H54 (cell line): ENCODE measurements at regions not wholly inside any gene's neighbourhood (a gene's known extent, or its start where the extent isn't known, plus 50 kb on each side); places are given as distances from the start of the nearest gene placed in this dataset.

Experiments
- DNase-seq: peaks from one replicate; pipeline ENCODE4 v3.0.0; 2011; ENCODE audit warnings: low spot score, mixed read lengths; ENCODE audit not compliant: insufficient read length
- FAIRE-seq: peaks from 3 replicates; lab custom pipeline; 2011; peaks lifted over from hg19 to GRCh38; lab: Jason Lieb, UNC
- POLR2A ChIP-seq: IDR thresholded peaks from 2 replicates; pipeline ENCODE4 v1.6.1; 2011; ENCODE audit warnings: low read depth, mild to moderate bottlenecking, low read length

GRCh38 chr10:30793093-30793492 is 163.5 kb upstream of the LYZL2 start:
- DNase-seq: no peak
- TF ChIP-seq POLR2A: no peak
- FAIRE-seq: no peak

DNA sequence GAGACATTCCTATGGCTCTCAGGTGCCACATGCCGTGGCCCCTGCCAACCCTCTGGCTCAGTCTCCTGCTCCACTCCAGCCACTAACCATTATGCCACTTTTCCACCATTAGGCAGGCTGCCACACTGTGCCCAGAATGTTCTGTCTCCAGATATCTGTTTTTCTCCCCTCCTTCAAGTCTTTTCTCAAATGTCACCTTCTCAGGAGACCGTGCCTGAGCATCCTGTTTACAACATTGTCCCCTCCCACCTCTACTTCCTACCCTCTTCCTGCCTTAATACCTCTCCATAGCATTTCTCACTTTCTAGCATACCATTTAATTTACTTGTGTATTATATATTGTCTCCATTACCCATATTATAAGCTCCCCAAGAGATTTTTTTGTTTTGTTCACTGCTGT is 162.5 kb upstream of the LYZL2 start:
- no peak for DNase-seq
- no peak for TF ChIP-seq POLR2A
- FAIRE-seq: no peak

DNA sequence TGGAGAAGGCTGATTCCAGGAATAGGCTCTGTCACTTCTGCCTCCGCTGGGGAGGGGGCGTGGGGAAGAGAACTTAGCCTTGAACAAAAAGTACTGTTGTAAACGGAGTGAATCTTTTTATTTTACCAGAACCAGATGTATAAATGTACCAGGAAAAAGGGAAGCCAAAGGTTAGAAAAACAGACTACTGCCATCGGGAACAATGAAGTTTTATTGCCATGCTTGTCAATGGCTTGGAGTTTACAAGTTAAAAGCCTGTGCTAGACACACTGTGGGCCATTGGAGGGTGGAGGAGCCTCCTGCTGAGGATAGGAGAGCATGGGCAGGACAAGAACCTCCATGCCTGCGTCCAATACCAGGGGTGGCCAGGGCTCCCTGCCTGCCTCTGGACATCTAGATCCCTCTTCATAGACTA is 161.7 kb upstream of the LYZL2 start:
- TF ChIP-seq POLR2A: no peak
- no peak for FAIRE-seq
- DNase-seq: no peak

DNA sequence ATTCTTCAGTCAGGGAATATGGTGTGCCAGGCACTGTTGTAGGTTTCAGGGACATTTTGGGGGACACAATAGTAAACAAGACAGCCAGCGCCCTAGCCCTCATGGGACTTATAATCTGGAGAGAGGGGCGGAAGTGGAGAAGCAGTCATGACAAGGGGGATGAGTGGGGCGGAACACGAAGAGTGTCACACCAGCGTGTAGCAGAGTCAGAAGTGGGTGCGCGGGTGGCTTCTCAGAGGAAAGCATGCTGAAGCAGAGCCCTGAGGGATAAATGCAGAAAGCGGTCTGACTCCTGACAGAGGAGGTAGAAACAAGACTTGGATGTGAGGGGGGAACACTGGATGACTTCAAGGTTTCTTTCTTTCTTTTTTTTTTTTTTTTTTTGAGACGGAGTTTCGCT is 160.3 kb upstream of the LYZL2 start:
- DNase-seq: no peak
- FAIRE-seq: no peak
- no peak for TF ChIP-seq POLR2A

DNA sequence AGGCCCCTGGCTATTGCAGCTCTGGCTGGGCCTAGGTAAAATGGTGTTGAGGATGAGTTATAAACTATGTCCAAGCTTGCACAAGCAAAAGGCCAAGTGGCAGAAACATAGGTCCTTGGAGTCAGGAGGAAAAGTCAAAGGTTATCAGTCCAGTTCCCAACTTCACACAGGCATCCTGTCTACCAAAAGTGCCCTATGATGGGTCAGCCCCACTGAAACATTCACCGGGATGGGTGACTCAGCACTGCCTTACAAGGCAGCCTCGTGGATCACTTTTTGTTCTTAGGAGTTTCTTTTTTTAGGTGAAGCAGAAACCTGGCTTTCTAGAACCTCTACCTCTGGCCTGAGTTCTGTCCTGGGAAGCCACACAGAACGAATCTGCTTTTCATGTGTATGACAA is 158.8 kb upstream of the LYZL2 start:
- FAIRE-seq (peak; percentile 45), DNase-seq (no peak)
- TF ChIP-seq POLR2A: no peak

GRCh38 chr10:30786906-30787305 is 157.4 kb upstream of the LYZL2 start:
- no peak for TF ChIP-seq POLR2A
- DNase-seq (no peak), FAIRE-seq (no peak)

DNA sequence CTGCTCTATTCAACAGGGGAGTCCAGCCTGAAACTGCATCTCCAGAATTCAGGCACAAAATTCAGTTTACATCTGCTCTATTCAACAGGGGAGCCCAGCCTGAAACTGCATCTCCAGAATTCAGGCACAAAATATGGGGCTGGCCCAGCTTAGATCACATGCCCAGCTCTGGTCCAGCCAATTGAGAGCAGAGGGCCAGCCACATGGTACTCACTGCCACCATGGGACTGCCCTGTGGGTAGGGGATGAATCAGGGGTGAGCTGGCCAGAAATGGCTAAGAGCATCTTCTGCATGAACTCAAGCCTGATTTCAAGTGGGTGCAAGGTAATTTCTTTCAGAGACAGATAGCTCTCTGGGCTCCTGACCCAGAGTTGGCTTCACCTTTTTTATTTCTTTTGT is 156.6 kb upstream of the LYZL2 start:
- TF ChIP-seq POLR2A: no peak
- no peak for FAIRE-seq
- peak; percentile 81 for DNase-seq

DNA sequence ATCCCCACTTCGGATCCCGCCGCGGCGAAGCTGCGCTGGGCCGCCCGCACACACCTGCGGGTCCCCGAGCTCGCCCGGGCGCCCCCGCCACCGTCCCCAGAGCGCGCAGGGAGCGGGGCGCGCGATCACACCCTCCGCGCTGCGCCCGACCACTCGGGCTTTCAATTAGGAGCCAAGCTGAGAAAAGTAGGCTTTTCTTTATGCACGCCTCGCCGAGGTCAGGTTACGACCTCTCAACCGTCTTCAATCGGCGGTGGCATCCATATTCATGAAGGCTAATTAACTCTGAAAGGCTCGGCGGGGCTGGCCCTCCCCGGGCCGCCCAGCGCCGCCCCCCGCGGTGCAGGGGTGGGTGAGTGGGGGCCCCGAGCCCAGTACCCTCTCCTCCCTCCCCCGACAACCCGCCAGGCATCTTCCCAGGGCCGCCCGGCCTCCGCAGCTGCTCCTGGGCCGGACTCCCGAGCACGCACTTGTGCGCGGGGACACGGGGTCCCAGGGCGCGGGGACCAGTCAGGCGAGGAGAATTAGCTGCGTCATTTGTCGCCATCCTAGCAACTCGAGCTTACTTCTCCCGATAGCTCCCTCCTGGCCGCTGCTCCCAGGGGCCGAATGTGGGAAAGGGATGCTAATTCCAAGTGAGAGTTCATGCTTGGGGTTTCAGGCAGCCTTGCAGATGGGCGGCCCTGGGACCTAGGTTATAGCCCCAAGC is 155.5 kb upstream of the LYZL2 start:
- DNase-seq (peak; percentile 51), FAIRE-seq (no peak)
- no peak for TF ChIP-seq POLR2A

- TF ChIP-seq POLR2A: no peak
- no peak for FAIRE-seq
- no peak for DNase-seq
These were observed 155.0 kb upstream of the LYZL2 start for GRCh38 chr10:30784524-30784896.

DNA sequence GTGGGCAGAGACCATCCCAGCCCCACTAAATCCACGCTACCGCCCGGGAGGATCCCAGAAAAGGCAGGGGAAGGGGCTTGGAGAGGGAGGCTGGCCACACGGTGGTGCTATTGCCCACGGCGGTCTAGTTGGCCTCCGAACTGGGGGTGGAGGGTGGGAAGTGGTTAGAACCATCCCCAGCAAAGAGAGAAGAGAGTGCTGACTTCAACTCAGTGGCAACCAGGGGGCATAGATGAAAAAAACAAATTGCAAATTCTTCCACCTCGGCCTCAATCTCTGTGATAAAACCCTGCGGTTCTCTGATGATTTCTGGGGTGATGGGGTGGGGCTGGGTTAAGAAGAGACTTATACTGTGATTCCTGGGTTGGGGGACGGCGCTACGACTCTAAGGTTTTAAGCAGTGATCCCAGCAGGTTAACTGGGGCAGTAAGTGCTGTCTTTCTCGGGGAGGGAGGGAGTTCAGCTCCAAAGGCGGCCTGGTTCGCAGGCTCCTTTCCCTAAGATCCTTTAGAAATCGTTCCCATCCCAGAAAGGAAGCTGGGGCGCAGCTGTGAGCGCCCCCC is 154.5 kb upstream of the LYZL2 start:
- DNase-seq (peak; percentile 91), FAIRE-seq (peak; percentile 60)
- TF ChIP-seq POLR2A: no peak

- DNase-seq (no peak), FAIRE-seq (no peak)
- TF ChIP-seq POLR2A: no peak
These were observed 153.2 kb upstream of the LYZL2 start for GRCh38 chr10:30782537-30783461.

DNA sequence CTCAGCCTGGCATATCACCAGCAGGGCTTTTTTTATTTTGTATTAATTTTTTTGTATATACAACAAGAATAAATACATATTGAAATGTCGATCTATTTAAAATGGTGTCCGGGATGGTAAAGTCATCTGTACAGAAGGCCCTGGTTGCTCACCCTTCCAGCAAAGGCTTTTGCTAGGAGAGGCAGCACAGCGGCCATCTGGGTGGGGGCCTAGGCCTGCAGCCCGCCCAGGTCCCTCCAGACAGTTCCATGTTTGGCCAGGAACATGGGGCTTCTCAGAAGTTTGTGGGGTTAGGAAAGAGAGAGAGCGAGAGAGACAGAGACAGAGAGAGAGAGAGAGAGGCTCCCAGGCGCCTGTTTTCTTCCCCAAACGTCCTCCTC is 152.6 kb upstream of the LYZL2 start:
- no peak for FAIRE-seq
- no peak for TF ChIP-seq POLR2A
- DNase-seq: no peak

DNA sequence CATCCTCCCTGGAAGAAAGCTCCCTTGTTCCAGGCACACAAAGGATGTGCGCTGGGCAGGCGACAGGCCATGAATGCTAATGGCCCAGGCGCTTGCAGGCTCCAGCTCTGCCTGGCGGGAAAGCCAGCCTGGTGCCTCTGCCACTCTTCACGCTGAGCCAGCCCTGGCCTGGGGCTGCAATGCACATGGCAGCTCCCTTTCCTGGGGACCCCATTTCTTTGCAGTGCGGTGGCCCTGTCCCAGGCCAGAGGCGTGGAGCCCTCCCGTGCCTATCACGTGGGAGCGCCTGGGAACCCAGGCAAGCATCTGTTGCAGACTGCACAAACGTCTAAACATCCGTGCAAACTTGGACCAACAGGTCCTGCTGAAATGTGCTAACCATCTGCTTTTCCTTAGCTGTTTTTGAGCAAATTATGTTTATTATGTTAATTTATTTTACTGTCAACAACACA is 152.1 kb upstream of the LYZL2 start:
- no peak for DNase-seq
- no peak for FAIRE-seq
- TF ChIP-seq POLR2A: no peak

DNA sequence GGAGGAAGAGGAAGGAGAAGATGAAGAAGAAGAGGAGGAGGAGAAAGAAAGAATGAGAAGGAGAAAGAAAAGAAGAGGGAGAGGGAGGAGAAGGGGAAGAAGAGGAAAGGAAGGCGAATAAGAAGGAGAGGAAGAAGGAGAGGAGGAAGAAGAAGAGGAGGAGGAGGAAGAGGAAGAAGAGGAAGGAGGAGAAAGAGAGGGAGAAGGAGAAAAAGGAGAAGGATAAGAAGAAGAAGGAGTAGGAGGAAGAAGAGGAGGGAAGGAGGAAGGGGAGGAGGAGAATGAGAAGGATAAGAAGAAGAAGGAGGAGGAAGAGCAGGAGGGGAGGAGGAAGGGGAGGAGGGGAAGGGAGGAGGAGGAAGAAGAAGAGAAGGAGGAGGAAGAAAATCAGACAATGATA is 149.2 kb upstream of the LYZL2 start:
- FAIRE-seq (no peak), DNase-seq (no peak)
- TF ChIP-seq POLR2A: no peak
